ENCODE measurements at regions not wholly inside any gene's neighbourhood (a gene's known extent, or its start where the extent isn't known, plus 50 kb on each side); places are given as distances from the start of the nearest gene placed in this dataset.

DNA sequence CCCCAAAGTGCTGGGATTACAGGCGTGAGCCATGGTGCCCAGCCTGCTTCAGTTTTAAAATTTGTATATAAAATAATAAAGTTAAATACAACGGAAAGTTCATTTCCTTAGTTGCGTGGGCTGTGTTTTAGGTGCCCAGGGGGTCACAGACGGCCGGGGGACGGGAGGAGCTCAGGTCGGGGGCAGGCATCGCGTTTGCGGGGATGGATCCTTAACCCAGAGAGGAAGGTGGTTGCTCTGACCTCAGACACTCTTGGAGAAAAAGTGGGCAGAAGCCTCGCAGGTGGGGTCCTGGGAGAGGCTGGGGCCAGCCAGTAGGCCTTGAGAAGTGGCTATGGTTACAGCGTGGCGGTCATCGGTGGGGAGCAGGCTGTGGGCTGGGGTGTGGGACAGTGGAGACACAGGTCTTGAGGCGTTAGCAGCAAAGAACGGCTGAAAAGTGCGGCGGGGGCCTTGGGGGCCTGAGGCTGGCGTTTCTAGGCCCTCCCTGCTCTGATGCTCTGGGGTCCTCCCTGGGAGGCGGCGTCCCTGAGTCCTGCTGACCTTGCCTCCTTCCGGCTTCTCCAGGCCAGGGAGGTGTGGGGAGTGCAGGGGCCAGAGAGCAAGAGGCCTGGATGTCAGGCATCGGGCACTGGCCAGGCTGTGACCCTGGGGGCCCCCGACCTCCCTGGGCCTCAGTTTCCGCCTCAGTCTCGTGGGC is 54.4 kb downstream of the UNCX start:
- intact Hi-C loops (cut with micrococcal nuclease), result no loop called here

DNA sequence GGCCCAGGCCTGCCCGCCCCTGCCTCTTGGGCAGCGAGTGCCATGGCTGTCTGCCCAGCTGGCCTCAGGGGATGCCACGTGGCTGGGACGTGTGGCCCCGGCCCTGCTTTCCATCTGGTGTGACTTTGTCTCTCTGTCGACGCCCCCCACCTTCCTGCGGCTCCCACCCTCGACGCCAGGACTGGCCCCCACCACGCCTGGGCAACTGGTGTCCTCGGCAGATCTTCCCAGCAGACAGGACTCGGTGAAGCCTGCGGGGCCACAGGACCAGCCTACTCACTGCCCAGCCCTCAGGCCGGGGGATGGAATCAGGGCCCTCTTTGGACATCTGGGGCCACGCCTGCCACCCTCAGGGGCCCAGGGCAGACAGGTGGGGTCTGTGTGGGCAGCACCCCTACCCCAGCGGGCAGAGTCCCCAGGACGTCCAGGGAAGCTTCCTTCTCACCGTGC is 55.1 kb downstream of the UNCX start:
- intact Hi-C loops (cut with micrococcal nuclease), result no loop called here

DNA sequence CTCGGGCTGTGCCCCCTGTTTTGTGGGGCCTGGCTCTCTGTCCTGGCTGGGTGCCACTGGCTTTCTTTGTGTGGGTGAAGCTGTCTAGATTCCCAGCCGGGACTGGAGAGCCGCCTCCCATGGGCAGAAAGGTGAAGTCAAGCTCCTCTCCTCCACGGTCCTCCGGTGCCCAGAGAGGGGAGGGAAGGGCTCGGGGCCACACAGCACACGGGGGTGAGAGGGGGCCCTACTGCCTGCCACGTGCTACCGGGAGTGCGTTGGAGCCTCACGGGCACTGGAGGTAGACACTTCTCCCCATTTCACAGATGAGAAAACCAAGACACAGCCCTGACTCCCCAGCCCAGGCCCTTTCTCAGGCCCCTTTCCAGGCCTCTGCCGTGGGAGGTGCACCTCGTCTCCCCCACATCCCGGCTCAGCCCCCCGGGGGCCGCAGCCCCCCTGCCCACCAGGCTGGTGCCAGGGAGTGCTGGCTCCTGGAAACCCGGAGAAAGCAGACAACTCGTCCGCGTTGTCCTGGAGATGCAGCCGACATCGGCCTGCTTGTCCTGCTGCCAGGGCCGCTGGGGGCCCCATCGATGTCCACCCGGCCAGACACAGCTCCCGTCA is 55.8 kb downstream of the UNCX start:
- intact Hi-C loops (cut with micrococcal nuclease), result no loop called here

DNA sequence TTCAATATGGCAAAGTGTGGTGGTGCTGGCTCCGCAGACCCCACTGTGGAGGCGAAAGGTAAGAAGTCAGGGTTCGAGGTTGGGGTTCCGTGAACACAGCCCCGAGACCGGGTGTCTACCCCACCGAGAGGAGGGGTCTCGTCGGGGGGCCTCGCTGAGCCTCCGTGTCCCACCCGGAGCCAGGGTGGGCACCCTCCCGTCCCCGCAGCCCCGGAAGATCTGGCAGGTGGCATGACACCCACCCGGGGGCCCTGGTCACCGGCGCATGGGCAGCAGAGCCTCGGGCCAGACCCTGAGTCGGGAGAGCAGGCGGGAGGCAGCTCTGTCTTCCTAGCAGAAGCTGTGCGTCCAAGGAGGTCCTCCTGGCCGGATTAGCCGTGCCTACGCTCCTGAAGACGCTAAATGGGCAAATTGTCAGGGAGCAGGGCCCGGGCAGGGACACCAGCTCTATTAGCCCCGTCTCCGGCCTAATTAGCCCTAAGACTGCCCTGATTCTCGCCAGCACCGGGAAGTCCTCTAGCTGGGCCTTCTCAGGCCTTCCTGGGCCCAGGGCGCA is 56.4 kb downstream of the UNCX start:
- intact Hi-C loops (cut with micrococcal nuclease), result no loop called here

DNA sequence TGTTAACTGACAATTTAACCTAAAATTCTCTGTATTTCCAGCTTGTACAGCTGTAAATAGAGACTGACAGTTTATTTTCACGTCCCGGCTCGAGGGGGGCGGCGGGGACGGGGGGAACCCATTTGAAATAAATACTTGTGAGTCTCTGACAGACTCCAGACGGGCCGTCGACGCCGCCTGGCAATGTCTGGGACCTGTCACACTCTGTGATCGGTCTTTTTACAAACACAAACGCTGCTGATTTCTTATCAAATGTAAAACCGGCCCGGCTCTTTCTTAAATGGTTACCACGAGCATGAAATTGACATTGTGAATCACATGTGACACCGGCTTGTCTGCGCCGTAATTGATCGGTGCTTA is 57.0 kb downstream of the UNCX start:
- intact Hi-C loops (cut with micrococcal nuclease), result no loop called here

DNA sequence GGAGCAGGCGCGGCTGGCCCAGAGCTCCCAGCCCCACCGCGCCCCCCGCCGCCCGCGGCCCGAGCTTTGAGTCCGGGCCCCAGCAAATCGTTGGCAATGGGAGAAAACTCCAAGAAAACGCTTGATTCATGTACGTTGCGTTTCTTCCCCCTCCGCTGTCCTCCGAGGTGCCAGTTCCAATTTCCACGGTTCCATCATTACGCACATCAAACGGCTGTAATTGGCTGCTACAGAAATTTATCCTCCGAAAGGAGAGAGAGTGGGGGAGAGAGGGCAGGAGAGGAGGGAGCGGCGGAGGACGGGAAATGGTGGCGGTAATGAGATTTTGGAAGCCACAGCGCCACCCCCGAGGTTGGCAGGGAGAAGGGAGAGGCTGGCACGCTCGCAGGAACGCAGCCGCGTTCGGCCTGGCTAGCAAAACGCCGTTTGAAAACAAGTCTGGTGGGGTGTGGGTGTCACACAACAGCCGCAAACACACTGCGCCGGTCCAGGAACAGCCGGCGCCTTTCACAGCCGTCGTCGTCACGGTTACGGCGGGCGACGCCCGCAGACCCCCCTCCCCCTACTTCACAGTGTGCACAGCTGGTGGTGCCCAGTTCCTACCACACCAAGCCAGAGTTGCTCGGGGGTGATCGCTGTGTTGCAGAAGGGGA is 57.5 kb downstream of the UNCX start:
- intact Hi-C loops (cut with micrococcal nuclease), result no loop called here

DNA sequence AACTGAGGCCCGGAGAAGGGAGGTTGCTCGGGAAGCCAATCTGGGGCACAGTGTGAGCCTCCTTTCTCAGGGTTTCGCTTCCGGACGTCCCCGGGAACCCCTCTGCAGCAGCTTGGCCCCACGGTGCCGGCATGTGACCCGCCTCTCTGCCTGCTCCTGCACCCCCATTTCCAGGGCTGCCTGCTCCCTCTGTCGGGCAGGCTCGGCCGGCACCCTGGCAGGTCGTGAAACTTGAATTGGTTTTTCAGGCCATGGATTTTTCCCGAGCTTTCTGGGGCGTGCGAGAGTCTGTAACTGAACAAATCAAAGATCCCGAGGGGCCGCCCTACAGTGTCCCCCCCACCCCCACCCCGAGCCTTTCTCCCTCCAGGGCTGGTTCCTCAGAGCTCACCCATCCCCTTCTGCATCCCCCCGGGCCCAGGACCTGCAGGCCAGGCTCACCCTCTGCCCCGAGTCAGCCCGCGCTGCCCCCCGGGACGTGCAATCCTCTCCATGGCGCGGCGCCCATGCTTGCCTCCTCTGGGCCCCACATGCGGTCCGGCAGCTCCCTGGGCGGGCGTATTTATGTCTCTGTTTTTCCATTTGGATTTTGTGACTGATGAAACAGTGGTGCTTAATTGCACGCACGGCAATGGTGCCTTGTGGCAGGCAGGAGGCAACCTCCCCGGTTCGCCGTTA is 58.1 kb downstream of the UNCX start:
- intact Hi-C loops (cut with micrococcal nuclease), result no loop called here

DNA sequence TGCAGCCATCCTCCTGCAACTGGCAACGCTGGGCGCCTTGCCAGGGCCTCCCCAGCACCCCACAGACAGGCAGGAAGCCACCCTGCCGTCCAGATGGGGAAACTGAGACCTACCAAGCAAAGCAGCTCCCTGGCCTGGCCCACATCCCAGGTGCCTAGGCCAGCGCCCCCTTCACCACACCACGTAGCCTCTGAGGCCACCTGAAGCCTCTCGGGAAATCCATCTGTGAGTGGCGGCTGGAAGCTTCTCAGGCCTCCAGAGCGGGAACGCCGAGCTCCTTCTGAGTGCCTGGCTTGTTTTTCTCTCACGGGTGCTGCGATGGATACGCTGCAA is 58.7 kb downstream of the UNCX start:
- intact Hi-C loops (cut with micrococcal nuclease), result no loop called here

DNA sequence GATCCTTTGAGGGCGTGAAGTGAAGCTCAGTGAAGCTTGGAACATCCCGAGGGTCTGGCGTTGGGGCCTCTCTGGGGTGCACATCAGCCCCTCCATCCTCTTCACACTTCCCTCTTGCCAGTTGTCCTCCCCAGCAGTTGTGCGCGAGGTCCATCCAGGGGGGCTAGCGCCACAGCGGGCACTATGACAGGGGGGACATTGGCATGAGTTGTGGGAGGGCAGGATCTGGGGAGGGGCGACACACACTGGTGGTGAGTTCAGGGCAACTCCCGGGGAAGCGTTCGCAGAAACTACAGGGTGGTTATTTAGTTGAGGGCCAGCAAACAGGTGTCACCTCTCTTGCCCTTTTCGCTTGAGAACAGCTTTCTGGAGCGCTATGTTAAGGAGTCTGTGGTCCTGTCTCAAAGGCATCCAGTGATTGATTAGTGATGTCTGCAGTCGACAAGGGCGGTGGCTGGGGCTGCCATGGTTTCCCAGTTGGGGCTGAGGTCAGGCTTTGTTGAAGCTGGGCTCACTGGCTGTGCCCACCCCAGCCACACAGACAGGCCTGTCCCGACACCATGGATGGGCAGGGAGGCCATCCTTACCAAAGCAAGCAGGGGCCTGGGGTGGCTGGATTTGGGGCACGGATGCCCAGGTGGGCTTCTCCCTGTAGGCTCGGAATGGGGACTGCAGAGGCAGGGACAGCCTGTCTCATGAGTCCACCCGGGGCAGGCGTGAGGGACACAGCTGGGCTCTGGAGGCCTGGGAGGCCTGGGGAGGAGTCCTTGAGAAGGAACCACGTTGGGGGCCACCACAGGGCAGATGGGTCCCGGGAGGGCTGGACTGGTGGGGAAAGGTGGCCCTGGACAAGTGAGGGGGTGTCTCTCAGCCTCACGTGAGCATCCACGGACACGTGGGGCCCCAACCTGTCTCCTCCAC is 59.4 kb downstream of the UNCX start:
- intact Hi-C loops (cut with micrococcal nuclease), result no loop called here

DNA sequence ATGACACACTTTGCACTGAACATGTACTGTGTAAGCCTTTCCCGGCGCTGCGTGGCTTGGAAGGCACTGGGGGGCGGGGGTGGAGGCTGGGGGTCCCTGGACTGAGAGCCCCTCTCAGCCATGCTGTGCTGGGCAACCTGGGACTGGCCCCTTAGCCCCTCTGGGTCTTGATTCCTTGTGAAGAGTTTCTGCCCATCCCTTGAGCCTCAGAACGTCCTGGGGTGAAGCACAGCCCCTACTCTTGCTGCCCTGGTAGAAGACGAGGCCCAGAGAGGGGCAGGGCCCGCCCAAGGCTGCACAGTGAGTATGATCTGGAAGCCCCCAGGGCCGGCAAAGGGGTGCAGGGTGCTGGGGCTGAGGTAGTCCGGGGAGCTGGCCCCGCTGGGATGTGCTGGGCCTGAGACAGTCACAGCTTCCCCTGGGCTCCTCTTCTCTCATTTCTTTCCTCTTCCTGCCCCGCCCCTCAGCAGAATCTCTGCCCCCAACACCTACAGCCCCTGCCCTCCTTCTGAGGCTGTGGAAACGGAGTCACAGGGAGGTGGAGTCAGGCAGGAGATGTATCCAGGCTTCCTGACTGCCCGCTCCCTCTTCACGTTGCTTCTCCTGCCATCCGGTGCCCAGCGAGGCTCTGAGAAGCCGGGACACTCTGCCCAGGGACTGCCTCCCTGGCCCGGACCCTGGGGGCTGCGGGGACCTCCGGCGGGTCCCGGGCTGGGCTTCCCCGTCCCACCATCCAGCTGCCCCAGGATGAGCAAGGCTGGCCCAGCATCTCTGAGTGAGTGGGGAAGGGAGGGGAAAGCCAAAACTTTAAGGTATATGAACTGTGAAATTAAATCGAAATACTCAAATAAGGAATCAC is 60.5 kb downstream of the UNCX start:
- intact Hi-C loops (cut with micrococcal nuclease), result no loop called here

DNA sequence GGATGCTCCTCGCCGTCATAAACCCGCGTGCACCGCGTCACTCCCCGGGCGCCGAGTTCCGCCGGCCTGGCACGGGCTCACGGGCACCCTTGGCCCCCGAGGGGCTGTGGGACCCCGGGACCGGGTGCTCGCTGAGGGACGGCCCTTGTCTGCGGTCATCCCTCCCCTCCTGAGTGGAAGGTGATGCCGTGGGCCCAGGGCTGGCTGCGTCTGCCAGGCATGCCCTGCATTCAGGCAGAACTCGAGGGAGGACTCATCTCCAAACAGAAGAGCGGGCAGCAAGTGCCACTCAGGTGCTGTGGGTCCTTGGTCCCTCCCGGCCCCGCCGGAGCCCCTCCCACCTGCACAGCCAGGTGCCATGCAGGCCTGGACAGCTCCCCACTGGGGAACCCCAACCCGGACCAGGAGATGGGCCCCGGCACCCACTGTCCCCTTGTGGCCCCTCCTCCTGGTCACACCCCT is 61.3 kb downstream of the UNCX start:
- intact Hi-C loops (cut with micrococcal nuclease), result no loop called here

DNA sequence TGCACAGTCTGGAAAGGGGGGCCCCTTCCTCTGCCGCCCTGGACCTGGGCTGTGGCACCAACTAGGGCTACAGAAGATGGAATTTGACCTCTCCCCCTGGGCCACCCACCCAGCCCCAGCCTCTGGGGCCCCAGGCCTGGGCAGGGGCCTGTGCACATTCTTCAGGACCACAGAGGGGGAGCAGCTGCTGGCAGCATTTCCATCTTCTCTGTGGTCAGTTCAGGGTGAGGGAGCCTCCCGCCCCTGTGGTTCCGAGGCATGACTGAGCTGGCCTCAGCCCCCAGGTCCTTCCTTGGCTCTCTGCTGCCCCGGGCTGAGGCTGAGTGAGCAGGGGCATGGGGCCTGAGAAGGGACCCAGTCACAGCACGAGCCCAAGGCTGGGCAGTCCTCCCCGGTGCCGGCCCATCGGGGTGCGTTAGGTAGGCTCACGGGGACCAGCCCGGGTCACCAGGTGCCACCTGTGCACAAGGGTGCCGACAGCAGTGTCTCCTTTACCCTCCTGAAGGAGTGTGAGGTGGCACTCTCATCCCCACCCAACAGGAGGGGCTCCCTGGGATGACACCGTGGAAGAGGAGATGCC is 63.2 kb downstream of the UNCX start:
- intact Hi-C loops (cut with micrococcal nuclease), result no loop called here

DNA sequence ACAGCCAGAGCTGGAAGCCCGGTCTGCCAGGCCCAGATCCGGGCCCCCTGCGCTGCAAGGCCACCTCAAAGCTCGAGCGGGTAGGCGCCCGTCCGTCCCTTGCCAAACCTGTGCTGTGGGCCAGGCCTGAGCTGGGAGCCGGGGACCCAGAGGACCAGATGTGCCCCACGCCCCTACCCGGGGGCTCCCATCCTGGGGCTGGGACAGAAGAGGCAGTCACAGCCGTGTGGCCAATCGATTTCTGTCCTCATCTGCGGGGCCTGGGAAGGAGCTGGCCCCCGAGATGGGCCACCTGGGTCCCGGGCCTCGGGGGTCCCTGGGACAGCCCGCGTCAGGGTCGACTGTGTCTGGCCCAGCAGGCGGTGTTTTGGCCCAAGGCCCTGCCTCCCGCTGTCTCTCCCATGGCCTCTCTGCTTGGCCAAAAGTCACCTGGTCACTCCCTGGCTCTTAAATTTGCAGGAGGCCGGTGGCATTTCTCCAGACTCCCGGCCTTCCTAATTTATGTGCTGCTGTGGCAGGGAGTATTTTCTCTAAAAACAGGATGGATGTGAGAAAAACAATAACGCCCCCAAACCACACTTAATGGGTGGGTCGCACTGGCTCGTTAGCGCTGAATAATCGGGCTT is 63.8 kb downstream of the UNCX start:
- intact Hi-C loops (cut with micrococcal nuclease), result no loop called here

DNA sequence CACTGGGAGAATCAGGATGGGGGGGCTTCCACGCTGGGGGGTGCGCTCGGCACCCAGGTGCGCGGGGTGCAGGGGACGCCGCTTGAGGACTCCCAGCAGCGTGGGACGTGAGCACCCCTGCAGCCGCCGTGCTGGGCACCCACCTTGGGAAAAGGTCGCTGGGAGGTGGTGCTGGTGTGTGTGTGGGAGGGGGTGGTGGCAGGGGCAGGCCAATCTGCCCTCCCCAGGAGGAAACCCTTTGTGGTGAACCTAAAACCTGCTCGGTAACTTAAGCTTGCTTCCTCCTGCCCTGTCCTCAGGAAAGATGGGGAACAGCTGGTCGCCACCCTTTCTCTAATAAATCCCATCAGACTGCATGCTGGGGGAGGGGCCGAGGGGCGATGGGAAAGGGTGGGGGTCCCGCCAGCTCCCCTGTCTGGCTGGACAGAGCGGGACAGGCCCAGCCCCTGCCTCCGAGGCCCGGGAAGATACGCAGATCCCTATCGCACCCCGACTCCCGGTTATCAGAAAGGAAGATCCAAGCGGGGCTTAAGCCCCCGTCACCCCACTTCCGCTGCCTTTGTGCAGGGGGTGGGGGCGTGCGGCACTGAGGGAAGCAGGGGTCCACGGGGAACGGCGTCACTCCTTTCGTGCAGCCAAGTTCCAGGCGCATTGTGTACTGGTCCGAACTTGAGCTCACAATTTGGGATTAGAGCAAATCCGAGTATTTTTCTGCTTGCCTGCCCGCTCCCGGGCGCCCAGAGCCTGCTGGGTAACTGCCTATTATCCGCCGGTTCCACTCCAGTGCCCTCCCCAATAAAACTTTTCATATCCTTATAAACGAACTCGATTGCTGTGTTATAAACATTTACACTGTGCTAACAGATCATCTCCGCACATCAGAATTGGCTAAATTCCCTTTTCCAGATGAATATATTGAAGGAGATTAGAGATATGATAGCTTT is 64.6 kb downstream of the UNCX start:
- intact Hi-C loops (cut with micrococcal nuclease), result no loop called here

DNA sequence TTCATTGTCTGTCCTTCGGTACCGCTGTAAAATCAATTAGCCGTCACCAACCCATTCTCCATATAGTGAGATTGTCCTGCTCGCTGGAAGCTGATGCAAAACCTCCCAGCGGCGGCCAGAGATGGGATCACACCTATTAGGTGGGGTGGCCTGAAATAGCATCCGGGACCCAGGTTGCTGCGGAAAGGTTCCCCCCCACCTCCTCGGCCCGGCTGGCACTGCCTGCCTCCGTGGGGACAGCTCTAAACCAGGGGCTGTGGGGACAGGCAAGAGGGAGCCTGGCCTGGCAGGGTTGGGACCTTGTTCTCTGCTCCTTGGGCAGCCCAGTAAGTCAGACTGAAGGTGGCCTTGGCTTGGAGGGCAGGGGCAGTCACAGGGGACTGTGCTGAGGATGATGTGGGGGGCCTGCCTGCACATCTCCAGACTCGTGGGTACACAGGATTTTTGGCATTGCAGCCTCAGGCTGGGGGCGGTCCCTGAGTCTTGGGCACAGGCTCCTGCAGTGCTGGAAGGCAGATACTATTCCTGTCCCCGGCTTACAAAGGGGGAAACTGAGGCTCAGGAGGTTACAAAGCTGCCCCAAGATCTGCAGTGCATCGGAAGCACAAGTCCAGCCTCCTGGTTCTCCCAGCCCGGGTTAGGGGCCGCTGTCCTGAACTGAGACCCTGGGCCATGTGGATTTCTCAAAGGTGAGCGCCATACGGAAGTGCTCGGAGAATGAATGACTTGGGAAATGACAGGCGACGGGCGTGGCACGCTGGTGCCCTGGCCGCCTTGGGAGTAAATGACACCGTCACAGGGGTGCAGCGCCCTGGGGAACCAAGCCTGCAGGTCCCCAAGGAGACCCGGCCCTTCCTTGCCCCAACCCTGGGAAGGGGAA is 65.6 kb downstream of the UNCX start:
- intact Hi-C loops (cut with micrococcal nuclease), result no loop called here

DNA sequence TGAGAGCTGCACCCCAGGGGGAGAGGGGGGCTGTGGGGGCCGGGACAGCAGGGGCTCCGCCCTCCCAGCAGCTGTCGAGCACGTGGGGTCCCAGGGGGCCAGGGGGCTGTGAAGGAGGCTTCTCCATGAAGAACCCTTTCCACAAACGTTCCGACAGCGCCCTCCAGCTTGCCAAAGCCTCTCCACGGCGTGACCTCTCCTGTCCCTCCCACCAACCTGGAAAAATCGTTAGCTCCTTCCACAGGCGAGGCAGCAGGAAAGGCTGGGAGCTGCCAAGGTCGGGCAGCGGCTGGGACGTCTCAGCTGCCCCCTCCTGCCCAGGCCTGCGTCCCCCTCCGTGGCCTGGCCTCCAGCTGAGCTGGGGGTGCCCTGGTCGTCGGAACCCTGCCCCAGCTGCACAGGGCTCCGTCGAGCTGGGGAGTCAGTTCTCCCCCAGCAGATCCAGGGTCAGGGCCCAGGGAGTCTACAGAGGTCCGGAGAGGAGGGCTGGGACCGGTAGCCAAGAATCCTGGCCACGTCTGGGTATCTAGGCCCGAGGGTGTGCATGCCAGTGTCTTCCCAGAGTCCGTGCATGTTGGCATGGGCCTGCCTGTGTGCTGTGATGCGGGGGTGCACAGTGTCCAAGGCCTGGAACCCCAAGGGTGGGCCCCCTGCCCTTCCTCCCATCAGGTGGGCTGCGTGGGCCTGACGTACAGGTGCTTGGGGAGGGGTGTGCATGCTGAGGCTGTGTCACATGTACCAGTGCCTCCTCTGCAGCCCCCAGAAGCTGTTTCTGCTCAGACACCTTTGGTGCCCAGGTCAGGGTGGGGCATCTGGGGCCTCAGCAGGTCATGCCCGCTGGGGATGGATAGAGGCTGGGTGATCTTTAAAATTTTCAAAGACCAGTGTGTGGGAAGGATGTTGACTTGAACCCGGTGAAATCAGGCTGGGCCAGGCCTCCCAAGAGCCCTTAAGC is 66.5 kb downstream of the UNCX start:
- intact Hi-C loops (cut with micrococcal nuclease), result no loop called here
